GM18505 (cell line): ENCODE measurements at regions not wholly inside any gene's neighbourhood (a gene's known extent, or its start where the extent isn't known, plus 50 kb on each side); places are given as distances from the start of the nearest gene placed in this dataset.

Experiments used
- ATAC-seq: cut with Tn5 transposase; IDR thresholded peaks from one replicate; pipeline ENCODE4 v1.9.1; 2021; ENCODE audit not compliant: unreplicated experiment
- POLR2A ChIP-seq: IDR thresholded peaks from 4 replicates; pipeline ENCODE4 v1.6.1; 2011; ENCODE audit warnings: borderline replicate concordance; ENCODE audit not compliant: insufficient read depth, insufficient read length; ENCODE audit errors: extremely low read depth

GRCh38 chr6:104064876-104065275, 794.8 kb downstream of the HACE1 start:
- ATAC-seq: no peak
- no peak for TF ChIP-seq POLR2A

DNA sequence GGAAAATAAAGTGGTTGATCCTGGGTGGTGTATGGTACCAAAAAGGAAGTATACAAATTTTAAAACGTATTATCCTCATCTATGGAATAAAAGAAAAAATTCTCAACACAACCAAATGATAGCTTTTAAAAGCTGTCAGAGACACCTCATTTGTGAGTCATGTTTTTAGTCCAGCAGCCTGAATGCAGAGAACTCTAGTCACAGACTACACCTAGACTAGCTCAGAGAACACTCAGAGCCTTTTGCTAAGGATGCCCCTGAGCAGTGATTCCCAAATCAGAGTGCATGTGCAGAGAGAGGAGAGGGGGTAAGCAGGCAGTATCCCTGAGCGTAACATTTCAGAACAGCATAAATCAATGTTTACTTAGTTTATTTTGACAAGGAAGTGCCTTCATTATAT, 809.3 kb downstream of the HACE1 start:
- no peak for TF ChIP-seq POLR2A

GRCh38 chr6:104046426-104046825, 813.3 kb downstream of the HACE1 start:
- no peak for TF ChIP-seq POLR2A
- ATAC-seq: no peak

More for the DNA sequence above, 809.3 kb downstream of the HACE1 start:
- no peak for ATAC-seq

- no peak for ATAC-seq
Observed at GRCh38 chr6:104031346-104031745, 828.4 kb downstream of the HACE1 start.

DNA sequence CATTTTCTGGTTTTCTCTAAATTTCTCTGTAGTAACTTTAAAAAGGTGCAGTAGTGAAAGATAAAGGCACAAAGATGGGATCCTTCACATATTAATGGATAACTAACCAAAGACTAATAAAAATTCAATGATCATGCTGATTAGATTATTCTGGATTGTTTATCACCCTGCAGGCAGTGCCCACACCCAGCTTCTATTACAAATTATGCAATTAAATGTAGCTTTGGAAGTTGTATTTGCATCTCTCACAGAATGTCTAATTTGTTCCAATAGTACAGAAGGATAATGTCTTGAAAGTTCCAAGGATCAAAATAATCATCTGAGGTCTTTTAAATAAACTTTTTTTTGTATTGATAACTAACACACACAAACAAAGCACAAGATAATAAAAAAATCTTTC, 837.6 kb downstream of the HACE1 start:
- ATAC-seq: no peak
- no peak for TF ChIP-seq POLR2A

More at GRCh38 chr6:104031346-104031745, 828.4 kb downstream of the HACE1 start:
- no peak for TF ChIP-seq POLR2A

DNA sequence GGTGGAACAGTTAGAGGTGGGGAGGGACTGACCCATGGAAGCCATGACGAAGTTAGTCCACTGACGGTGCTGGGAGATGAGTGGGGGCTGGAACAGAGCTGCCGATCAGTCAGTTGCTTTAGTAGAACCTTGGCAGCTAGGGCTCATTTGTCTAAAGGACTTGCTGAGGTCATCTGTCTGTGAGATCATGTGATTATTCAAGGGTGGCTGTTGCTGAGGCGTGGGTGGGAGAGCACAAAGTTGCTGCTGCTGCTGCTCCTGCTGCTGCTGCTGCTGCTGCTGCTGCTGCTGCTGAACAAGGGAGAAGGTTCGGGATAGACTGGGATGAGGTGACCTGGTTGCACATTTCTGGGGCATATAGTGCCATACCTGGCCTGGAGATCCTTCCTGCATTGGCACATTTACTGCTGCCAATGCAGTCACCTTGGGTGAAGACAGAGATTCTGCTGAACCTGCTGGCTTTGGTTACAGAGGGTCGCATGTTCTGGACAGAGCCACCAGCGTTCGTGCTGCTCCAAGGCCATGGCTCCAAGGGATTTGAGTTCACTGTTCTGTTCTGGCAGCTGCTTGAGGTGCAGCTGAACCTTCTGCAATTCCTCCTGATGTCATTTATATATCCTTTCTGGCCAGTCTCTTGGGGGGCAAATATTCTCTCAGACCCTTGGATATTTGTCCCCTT, 840.5 kb downstream of the HACE1 start:
- TF ChIP-seq POLR2A: no peak
- ATAC-seq: no peak

DNA sequence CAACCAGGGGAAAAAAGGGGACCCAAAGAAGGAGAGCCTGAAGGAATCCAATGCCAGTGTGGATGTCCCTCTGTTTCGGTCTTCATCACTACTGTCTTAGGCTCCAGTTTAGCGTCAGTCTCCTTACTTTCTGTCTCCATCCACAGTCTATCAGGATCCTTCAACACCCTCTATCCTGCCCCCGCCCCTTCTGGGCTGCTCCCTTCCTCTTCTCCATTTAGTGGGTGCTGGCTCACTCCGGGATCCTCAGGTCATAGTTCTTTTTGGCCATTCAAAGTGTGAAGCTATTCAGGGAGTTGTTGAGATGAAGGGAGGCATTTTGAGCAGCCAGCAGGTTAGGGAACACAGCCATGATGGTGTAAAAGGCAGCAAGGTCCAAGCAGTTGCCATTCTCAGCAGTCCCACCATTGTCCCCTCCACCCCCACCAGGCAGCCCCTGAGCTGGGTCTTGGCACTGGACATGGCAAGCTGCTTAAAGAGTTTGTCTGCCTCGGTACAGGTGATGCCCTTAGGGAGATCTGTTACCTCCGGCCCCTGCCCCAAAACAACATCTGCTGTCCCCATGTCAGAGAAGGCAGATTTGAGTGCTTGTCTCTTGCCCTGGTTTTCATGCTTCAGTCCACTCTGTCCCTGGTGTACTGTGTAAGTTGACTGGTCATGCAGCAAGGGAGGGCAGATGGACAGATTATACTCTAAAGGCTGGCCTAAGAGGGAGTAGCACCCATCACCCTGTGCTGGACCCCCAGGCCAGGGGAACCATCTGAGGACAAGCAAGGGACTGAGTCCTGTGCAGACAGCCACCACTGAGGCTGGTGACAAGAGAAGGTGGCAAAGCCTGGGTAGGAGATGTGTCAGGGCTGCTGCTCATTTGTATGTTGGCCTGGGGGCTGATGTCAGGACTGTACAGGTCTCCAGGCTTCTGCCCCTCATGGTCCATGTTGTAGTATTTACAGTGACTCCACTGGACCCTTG, 842.0 kb downstream of the HACE1 start:
- TF ChIP-seq POLR2A: no peak

GRCh38 chr6:104014163-104014959, 845.4 kb downstream of the HACE1 start:
- TF ChIP-seq POLR2A: no peak
- no peak for ATAC-seq

More for the DNA sequence above, 842.0 kb downstream of the HACE1 start:
- no peak for ATAC-seq

- no peak for ATAC-seq
- TF ChIP-seq POLR2A: no peak
Observed at GRCh38 chr6:104013312-104013971, 846.3 kb downstream of the HACE1 start.

GRCh38 chr6:104010897-104011296, 848.8 kb downstream of the HACE1 start:
- ATAC-seq: no peak
- no peak for TF ChIP-seq POLR2A

DNA sequence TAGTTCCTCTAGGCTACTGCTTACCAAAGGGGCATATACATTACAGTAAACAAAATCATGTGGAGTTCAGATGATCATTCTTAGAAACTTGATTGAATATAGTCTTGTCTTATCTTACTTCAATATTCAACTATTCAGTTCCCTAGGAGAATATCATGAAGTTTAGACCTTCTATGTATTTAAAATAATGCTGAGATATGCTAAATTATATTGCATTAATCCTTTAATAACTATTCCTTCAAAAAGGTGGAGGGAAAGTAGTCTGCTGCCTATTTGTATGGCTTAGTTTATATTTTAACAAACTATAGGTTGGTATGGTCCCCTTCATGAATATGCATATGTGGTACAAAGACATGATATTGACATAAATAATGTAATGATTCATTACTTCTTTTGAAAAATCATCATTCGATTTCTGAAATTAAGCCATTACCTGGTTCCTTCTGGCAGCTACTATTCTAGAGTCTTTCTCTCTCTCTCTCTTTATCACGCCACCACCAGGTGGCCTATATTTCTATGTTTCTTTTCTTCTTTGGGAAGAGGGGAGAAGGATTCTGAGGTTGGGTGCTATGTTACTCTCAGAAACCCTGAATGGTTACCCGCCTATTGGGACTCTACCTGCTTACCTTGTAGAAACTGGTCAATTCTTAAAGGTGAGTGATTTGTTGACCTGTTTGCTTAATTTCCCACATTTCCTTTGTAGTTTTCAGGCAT, 855.8 kb downstream of the HACE1 start:
- ATAC-seq: no peak
- no peak for TF ChIP-seq POLR2A

DNA sequence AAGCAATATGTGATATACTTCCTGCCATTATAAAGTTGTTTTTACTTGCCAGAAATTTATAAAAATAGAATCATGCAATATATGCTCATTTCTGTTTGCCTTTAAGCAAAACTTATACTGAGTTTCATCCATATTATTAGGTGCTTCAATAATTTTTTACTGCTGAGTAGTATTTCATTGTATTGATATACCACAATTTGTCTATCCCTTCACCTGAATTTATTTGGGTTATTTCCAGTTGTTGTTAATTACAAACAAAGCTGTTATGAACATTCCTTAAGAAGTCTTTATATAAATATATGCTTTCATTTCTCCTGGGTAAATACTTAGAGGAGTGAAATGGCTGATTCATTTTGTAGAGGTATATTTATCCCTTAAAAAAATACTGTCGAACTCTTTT, 864.1 kb downstream of the HACE1 start:
- ATAC-seq: no peak
- no peak for TF ChIP-seq POLR2A

- ATAC-seq: no peak
- TF ChIP-seq POLR2A: no peak
Observed at GRCh38 chr6:103983860-103984259, 875.9 kb downstream of the HACE1 start.

- TF ChIP-seq POLR2A: no peak
- ATAC-seq: no peak
Observed at GRCh38 chr6:103983011-103983410, 876.7 kb downstream of the HACE1 start.
